ENCODE measurements at regions not wholly inside any gene's neighbourhood (a gene's known extent, or its start where the extent isn't known, plus 50 kb on each side); places are given as distances from the start of the nearest gene placed in this dataset.

DNA sequence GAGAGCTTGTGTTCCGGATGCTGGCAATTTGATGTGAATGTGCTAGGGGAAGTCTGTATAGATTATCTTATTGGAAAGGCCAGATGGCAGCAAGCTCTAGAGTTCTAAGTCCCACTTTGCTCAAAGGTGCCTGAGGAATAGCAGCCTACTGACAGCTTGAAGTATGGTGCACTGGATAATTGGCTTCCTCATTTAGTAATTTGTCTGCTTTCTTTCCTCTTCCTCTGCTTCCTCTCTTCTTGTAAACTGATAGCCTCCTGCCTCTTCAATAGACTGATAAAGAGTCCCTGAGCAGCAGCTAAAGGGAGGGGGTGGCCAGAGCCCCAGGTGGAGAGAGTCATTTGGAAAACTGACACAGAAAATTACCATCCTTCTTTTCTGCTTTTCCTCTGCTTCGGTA lies 177.3 kb downstream of the FGF1 start:
- no peak for TF ChIP-seq CTCF (IDR thresholded peaks at IDR 0.05; ENCODE audit: low read depth, low read length, missing control alignments)
- no peak overlapping the region for H3K4me3 ChIP-seq (ENCODE audit: low read depth, low read length)
- no peak for DNase-seq (ENCODE audit: low read depth)

DNA sequence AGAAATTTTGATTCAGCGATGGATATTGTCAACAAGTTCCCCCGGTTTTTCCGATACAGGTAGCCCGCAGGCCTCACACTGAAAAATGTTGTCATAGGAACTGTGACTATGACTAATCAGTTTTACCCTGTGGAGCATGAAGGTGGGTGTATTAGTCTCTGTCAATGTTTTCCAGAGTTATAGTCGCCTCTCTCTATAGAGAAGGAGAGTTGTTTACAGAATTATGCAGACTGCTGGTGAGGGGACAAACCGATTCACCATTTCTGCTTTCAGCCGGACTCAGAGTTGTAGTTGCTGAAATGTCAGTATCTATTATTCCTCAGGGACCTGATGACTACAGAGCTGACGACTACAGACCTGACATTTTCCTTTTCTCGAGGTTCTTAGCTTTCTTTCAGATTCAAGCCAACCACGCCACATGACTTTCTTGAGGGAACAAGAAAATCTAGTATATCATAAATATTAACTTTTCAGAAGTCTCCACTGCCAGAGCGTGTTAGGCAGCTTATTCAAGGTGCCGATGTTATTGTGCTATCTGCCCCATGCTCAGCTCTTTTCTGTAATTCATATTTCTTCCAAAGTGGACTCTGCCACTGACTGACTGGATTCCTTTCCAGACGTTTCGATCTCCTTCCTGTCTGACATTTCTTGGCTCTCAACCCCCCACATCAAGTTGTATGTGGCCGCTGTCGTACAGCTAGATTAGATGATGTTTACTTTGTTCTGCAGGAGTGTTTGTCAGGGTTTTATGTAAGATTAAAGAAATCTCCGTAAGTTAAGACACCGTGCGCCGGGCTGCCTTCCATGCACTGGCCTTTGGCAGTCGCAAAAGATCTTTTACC lies 178.1 kb downstream of the FGF1 start:
- no peak overlapping the region for H3K4me3 ChIP-seq (ENCODE audit: low read depth, low read length)
- no peak for DNase-seq (ENCODE audit: low read depth)
- TF ChIP-seq CTCF (IDR thresholded peaks at IDR 0.05; ENCODE audit: low read depth, low read length, missing control alignments): no peak

- no peak for TF ChIP-seq CTCF (IDR thresholded peaks at IDR 0.05; ENCODE audit: low read depth, low read length, missing control alignments)
- no peak for DNase-seq (ENCODE audit: low read depth)
- no peak overlapping the region for H3K4me3 ChIP-seq (ENCODE audit: low read depth, low read length)
Observed at GRCh38 chr5:142506756-142507155, 179.1 kb downstream of the FGF1 start.

DNA sequence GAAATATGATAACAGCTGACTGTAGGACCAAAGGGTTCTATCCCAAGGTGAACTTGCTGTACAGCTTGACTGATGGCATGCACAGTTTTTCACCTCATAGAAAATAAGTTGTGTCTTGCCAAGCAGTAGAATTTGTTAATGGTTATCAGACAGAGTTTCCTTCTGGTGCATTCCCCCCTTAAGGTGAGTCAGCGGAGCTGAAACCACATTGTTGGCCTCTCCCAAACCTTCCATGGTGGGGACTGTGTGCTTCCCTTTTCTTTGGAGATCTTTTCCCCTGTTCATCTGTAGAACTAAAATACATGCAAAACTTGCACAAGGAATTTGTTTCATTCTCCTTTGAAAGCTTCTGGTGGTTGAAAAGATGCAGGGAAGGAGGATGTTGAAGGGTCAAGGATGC lies 179.8 kb downstream of the FGF1 start:
- TF ChIP-seq CTCF (IDR thresholded peaks at IDR 0.05; ENCODE audit: low read depth, low read length, missing control alignments): no peak
- DNase-seq (ENCODE audit: low read depth): no peak
- no peak overlapping the region for H3K4me3 ChIP-seq (ENCODE audit: low read depth, low read length)

- no peak overlapping the region for H3K4me3 ChIP-seq (ENCODE audit: low read depth, low read length)
- DNase-seq (ENCODE audit: low read depth): no peak
- peak; percentile 3 for TF ChIP-seq CTCF (IDR thresholded peaks at IDR 0.05; ENCODE audit: low read depth, low read length, missing control alignments)
Observed at GRCh38 chr5:142501890-142502289, 177.1 kb upstream of the SPRY4 start.

DNA sequence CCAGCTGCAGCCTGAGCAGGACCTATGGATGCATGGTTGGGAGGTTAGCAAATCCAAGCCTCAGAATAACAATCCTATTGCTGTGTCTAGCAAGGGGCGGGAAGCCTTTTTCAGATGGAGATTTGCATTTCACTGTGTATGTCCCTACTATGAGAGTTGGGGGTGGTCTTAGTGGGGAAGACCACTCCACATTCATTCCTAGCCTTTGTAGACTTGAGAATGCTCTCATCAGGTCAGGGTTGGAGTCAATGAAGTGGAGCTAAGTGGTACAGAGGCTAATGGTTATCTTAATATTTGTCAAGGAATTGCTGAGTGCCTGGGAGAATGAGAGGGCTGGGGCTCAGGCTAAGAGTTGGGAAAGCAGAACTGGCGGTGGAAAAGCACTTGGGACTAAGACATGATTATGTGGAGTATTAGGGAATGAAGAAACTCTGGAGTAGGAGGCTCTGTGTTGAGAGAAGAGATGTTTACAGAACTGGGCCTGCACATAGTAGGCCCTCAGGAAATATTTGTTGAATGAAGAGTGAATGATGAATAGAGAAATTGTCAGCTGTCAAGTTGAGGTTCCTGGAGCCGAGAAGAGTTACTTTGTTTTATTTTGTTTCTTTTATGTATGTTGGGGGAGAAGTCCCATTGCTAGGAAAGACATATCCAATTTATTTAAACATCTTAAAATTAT lies 175.5 kb upstream of the SPRY4 start:
- no peak for DNase-seq (ENCODE audit: low read depth)
- no peak for TF ChIP-seq CTCF (IDR thresholded peaks at IDR 0.05; ENCODE audit: low read depth, low read length, missing control alignments)
- H3K4me3 ChIP-seq (ENCODE audit: low read depth, low read length): no peak overlapping the region
